Thoracic aorta (tissue), 2 donors: ENCODE measurements at regions not wholly inside any gene's neighbourhood (a gene's known extent, or its start where the extent isn't known, plus 50 kb on each side); places are given as distances from the start of the nearest gene placed in this dataset.

Source experiments
- ATAC-seq: fragments of 150-250 bp; one replicate; pipeline ENCODE4 v1.8.0; 2017; ENCODE audit warnings: low read depth; ENCODE audit not compliant: insufficient number of reproducible peaks, low FRiP score
- DNase-seq: peaks from one replicate; pipeline ENCODE4 v3.0.0-alpha.2; 2020; ENCODE audit warnings: low spot score
- H3K27ac ChIP-seq, 2 donors: fragments of 200-600 bp; sonication (generic); 1 replicate in 1 of 2; 2 replicates in 1 of 2; pipeline ENCODE4 v1.5.1; 2016; ENCODE audit warnings: mild to moderate bottlenecking in 2 of 2, moderate library complexity in 2 of 2
- H3K27me3 ChIP-seq: fragments of 200-600 bp; sonication (generic); replicated peaks from 2 replicates; pipeline ENCODE4 v1.6.0; 2016; ENCODE audit warnings: mild to moderate bottlenecking; ENCODE audit not compliant: insufficient read depth
- H3K36me3 ChIP-seq: fragments of 200-600 bp; sonication (generic); one replicate; pipeline ENCODE4 v1.5.1; 2016
- H3K4me1 ChIP-seq, 2 donors: fragments of 200-600 bp; sonication (generic); 1 replicate in 1 of 2; 2 replicates in 1 of 2; pipeline versions ENCODE4 v1.5.1 to v1.6.0; 2016; ENCODE audit warnings: low read depth in 2 of 2, mild to moderate bottlenecking in 1 of 2; ENCODE audit not compliant: control insufficient read depth in 1 of 2
- H3K4me3 ChIP-seq: fragments of 200-600 bp; sonication (generic); 2 replicates; pipeline ENCODE4 v1.5.1; 2016; ENCODE audit warnings: mild to moderate bottlenecking
- H3K9me3 ChIP-seq: fragments of 200-600 bp; sonication (generic); 2 replicates; pipeline ENCODE4 v1.5.1; 2016
- CTCF ChIP-seq: fragments of 200-600 bp; sonication (generic); IDR thresholded peaks from one replicate; pipeline ENCODE4 v1.5.1; 2019; ENCODE audit warnings: antibody characterized with exemption

- H3K36me3 ChIP-seq: no peaks in the 10 kb centered on the region
- H3K4me3 ChIP-seq: no peak overlapping the region
- ATAC-seq: no peak
- no peak for TF ChIP-seq CTCF
- no peaks in the 10 kb centered on the region for H3K9me3 ChIP-seq
- H3K27ac ChIP-seq: no peak overlapping the region
- no peaks in the 10 kb centered on the region for H3K27me3 ChIP-seq
- H3K4me1 ChIP-seq: no peaks in the 10 kb centered on the region
- no peak for DNase-seq
Observed at GRCh38 chr20:63127700-63128364, 88.1 kb downstream of the YTHDF1 start.

DNA sequence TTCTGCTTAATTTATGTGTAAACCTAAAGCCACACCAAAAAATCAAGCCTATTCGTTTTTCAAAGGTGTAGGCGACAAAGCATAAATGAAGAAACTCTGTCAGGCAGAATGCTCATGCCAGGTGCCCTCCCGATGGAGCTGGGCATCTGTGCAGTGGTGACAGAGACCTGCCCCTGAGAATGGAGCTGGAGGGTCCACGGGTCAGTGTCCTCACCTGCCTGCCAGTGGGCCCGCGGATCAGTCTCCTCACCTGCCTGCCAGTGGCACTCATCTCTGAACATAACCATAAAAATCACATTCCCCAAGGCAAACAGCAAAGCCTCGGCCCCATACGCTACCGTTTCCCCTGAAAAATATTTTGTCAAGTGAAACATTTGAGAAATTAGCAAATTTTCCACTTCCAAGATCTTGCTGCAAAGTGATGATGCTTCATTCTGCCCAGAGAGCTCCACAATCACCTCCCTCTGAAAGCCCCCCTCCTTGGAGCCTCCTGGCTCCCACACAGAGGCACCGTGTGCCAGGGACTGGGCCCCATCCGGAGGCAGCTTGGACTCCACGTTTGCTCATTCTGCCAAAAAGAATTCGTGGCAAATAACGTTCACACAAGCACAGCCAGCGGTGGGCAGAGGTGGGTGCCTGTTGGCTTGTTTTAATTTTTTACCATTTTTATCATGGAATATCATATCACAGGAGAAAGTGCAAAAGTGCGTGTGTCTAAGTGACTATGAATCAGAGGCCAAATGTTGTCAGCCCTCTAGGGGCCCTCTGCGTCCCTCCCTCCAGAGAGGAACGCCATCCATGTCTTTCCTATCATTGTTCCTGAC lies 88.8 kb downstream of the YTHDF1 start:
- H3K9me3 ChIP-seq: no peaks in the 10 kb centered on the region
- H3K27ac ChIP-seq: no peak overlapping the region
- no peak overlapping the region for H3K4me3 ChIP-seq
- no peaks in the 10 kb centered on the region for H3K36me3 ChIP-seq
- no peak for TF ChIP-seq CTCF
- H3K4me1 ChIP-seq: no peaks in the 10 kb centered on the region
- ATAC-seq (no peak), DNase-seq (no peak)
- no peaks in the 10 kb centered on the region for H3K27me3 ChIP-seq

DNA sequence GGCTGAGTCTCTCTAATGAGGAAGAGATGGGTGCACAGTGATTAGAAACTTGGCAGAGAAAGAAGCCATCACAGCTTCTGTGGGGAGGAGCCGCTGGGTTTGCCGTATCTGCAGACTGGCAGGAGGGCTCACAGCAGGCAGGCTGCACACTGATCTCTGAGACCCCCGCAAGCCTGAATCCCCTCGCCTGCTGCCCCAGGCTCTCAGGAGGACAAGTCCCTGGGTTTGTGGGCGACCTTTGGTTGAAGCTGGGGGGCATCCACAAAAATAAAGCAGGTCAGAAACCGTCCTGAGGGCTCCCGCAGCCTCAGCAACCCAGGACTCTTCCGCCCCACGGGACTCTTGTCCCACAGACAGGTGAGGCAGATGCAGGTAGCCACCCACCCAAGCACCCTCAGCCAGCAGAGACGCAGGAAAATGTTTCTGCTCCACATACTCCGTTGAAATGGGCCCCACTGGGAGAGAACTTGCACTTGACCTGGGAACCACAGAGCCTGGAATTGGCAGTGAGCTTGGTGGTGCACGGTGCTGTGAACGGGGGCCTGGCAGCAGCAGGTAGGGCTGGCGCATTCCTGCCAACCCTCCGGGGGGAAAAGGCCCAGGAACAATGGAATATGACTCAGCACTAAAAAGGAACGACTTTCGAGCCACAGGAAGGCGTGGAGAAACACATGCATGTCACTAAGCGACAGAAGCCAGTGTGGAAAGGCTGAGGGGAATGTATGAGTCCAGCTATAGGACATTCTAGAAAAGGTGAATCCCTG lies 89.9 kb downstream of the YTHDF1 start:
- DNase-seq (no peak), ATAC-seq (no peak)
- Histone ChIP-seq H3K4me1 (no peaks in the 10 kb centered on the region), H3K4me3 (no peak overlapping the region), H3K9me3 (no peaks in the 10 kb centered on the region), H3K27me3 (no peaks in the 10 kb centered on the region), H3K36me3 (no peaks in the 10 kb centered on the region), H3K27ac (no peak overlapping the region)
- no peak for TF ChIP-seq CTCF

GRCh38 chr20:63125581-63125837 lies 90.4 kb downstream of the YTHDF1 start:
- no peaks in the 10 kb centered on the region for H3K27me3 ChIP-seq
- TF ChIP-seq CTCF: no peak

DNA sequence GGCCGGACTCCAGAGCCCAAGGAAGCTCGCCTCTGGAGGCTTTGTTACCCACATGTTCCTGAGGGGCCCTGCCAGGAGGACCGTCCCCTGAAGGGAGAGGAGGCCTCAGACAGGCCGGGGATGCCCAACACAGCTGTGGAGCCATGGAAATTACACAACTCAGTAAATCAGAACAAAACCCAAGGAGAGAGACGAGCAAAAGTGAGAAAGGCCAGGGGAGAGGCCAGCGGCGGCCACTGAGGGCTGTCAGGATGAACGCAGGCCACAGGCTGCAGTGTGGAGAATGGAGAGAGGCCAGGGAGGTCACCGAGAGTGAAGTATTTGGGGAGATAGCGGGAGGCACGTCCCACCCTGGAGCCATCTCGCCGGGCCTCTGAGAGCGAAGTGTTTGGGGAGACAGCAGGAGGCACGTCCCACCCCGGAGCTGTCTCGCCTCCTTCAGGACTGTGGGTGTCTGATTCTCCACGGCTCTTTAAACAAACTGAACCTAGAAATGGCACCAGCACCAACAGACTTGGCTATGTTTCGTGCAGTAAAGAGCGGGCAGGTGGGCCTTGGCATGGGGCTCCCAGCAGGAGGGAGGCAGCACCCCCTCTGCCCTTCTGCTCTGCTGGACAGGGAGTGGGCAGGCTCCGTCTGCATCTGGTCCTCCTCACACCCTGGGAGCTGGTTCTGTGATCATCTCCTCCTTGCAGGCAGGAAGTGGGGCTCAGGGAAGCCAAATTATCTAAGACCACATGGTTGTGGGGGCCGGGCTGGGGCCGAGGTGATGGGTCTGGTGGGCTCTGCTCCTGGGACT lies 91.0 kb downstream of the YTHDF1 start:
- Histone ChIP-seq H3K27ac (no peak overlapping the region), H3K4me1 (no peaks in the 10 kb centered on the region), H3K27me3 (no peaks in the 10 kb centered on the region), H3K9me3 (no peaks in the 10 kb centered on the region), H3K36me3 (no peaks in the 10 kb centered on the region), H3K4me3 (no peak overlapping the region)
- DNase-seq (no peak), ATAC-seq (no peak)
- TF ChIP-seq CTCF: no peak

More at GRCh38 chr20:63125581-63125837, 90.4 kb downstream of the YTHDF1 start:
- Histone ChIP-seq H3K36me3 (no peaks in the 10 kb centered on the region), H3K27ac (no peak overlapping the region), H3K4me1 (no peaks in the 10 kb centered on the region), H3K9me3 (no peaks in the 10 kb centered on the region), H3K4me3 (no peak overlapping the region)
- no peak for DNase-seq
- ATAC-seq: no peak
